ENCODE measurements at regions not wholly inside any gene's neighbourhood (a gene's known extent, or its start where the extent isn't known, plus 50 kb on each side); places are given as distances from the start of the nearest gene placed in this dataset.

GRCh38 chr1:104765085-104765484 is 1015.4 kb downstream of the AMY1C start:
- Histone ChIP-seq H3K36me3 (ENCODE audit: control insufficient read depth, insufficient read depth, low read length) (no peaks in the 10 kb centered on the region), H3K4me3 (ENCODE audit: low read depth in 2 of 2, low read length in 2 of 2) (no peak overlapping the region), H3K4me1 (ENCODE audit: control insufficient read depth, insufficient read depth, low read length) (no peaks in the 10 kb centered on the region), H3K27me3 (ENCODE audit: control insufficient read depth, insufficient read depth, low read length) (no peaks in the 10 kb centered on the region), H3K9me3 (ENCODE audit: control insufficient read depth, insufficient read depth, low read depth, low read length) (no peaks in the 10 kb centered on the region), H3K27ac (ENCODE audit: low read length) (no peak overlapping the region)
- CTCF ChIA-PET = no interaction called here
- in situ Hi-C loops (cut with HindIII; ENCODE audit: low pct_unique_long_range_greater_than_20kb, low sequenced_read_pairs) = no loop called here
- TF ChIP-seq POLR2AphosphoS5 (IDR thresholded peaks at IDR 0.05; ENCODE audit: low read depth, low read length) (no peak), TCF7L2 (IDR thresholded peaks at IDR 0.05; ENCODE audit: low read depth, low read length) (no peak), REST (IDR thresholded peaks at IDR 0.05; ENCODE audit: insufficient read depth in 1 of 2, low read depth in 2 of 2, low read length in 1 of 2) (no peak)
- intact Hi-C loops (cut with micrococcal nuclease; ENCODE audit: unreplicated experiment) = no loop called here
- BruUV-seq (replicated peaks) = no TSS peak
- DNase-seq (ENCODE audit: low read depth, low spot score) = no peak
- POLR2A ChIA-PET = no interaction called here
- ATAC-seq = no peak

GRCh38 chr1:104768466-104768865 is 1018.8 kb downstream of the AMY1C start:
- no peak for TF ChIP-seq CTCF (IDR thresholded peaks at IDR 0.05)
- ATAC-seq (no peak), DNase-seq (ENCODE audit: low read depth, low spot score) (no peak)
- intact Hi-C loops (cut with micrococcal nuclease; ENCODE audit: unreplicated experiment) (no loop called here), in situ Hi-C loops (cut with HindIII; ENCODE audit: low pct_unique_long_range_greater_than_20kb, low sequenced_read_pairs) (no loop called here)
- no peak overlapping the region for H3K4me3 ChIP-seq (ENCODE audit: low read depth in 2 of 2, low read length in 2 of 2)
- no peaks in the 10 kb centered on the region for H3K4me1 ChIP-seq (ENCODE audit: control insufficient read depth, insufficient read depth, low read length)
- H3K27me3 ChIP-seq (ENCODE audit: control insufficient read depth, insufficient read depth, low read length) = no peaks in the 10 kb centered on the region
- ChIA-PET CTCF (no interaction called here), POLR2A (no interaction called here)
- no TSS peak for BruUV-seq (replicated peaks)
- no peaks in the 10 kb centered on the region for H3K36me3 ChIP-seq (ENCODE audit: control insufficient read depth, insufficient read depth, low read length)
- no peak overlapping the region for H3K27ac ChIP-seq (ENCODE audit: low read length)
- no peaks in the 10 kb centered on the region for H3K9me3 ChIP-seq (ENCODE audit: control insufficient read depth, insufficient read depth, low read depth, low read length)

- H3K4me1 ChIP-seq (ENCODE audit: control insufficient read depth, insufficient read depth, low read length) = no peaks in the 10 kb centered on the region
- H3K27me3 ChIP-seq (ENCODE audit: control insufficient read depth, insufficient read depth, low read length) = no peaks in the 10 kb centered on the region
- H3K27ac ChIP-seq (ENCODE audit: low read length) = peak overlapping the region; percentile 17; the same call in 1 of the 2 replicates
- ChIA-PET POLR2A (interaction anchor here (0.5 kb wide), 1 partner anchor 246 kb away, joined by 3 read pairs; no protein-coding TSS in a partner anchor), CTCF (interaction anchor here (0.6 kb wide), 1 partner anchor 63 kb away, joined by 3 read pairs; no protein-coding TSS in a partner anchor)
- no peak overlapping the region for H3K4me3 ChIP-seq (ENCODE audit: low read depth in 2 of 2, low read length in 2 of 2)
- H3K36me3 ChIP-seq (ENCODE audit: control insufficient read depth, insufficient read depth, low read length) = no peaks in the 10 kb centered on the region
- TF ChIP-seq CTCF (IDR thresholded peaks at IDR 0.05) (peak; percentile 73), TCF7L2 (IDR thresholded peaks at IDR 0.05; ENCODE audit: low read depth, low read length) (no peak), REST (IDR thresholded peaks at IDR 0.05; ENCODE audit: insufficient read depth in 1 of 2, low read depth in 2 of 2, low read length in 1 of 2) (no peak), SIN3A (IDR thresholded peaks at IDR 0.05; ENCODE audit: borderline replicate concordance, insufficient read depth, low read depth, low read length) (no peak), POLR2AphosphoS5 (IDR thresholded peaks at IDR 0.05; ENCODE audit: low read depth, low read length) (no peak)
- intact Hi-C loops (cut with micrococcal nuclease; ENCODE audit: unreplicated experiment) (loop anchor here (5.0 to 10.0 kb wide), 2 partner anchors 357 to 1014 kb away; no protein-coding TSS in a partner anchor), in situ Hi-C loops (cut with HindIII; ENCODE audit: low pct_unique_long_range_greater_than_20kb, low sequenced_read_pairs) (no loop called here)
- no peaks in the 10 kb centered on the region for H3K9me3 ChIP-seq (ENCODE audit: control insufficient read depth, insufficient read depth, low read depth, low read length)
- BruUV-seq (replicated peaks) = no TSS peak
- DNase-seq (ENCODE audit: low read depth, low spot score) (peak; percentile 12), ATAC-seq (no peak)
These were observed 1030.9 kb downstream of the AMY1C start for GRCh38 chr1:104780470-104781078.

All from Panc1 (cell line).